Ovary (tissue), 7 donors: ENCODE measurements at regions not wholly inside any gene's neighbourhood (a gene's known extent, or its start where the extent isn't known, plus 50 kb on each side); places are given as distances from the start of the nearest gene placed in this dataset.

ENCODE experiments used
- DNase-seq, 5 donors: peaks; one replicate each; pipeline ENCODE4 v3.0.0-alpha.2; 2019 to 2020
- H3K27ac ChIP-seq, 2 donors: fragments of 200-600 bp; one replicate each; pipeline versions ENCODE4 v1.5.1 to v1.8.0; 2019 to 2022
- H3K27me3 ChIP-seq: fragments of 200-600 bp; one replicate; pipeline ENCODE4 v1.8.0; 2022
- H3K36me3 ChIP-seq: fragments of 200-600 bp; sonication (generic); one replicate; pipeline ENCODE4 v1.5.1; 2019
- H3K4me1 ChIP-seq: one replicate; pipeline ENCODE4 v1.8.1; 2013; ENCODE audit warnings: mild to moderate bottlenecking, moderate library complexity; ENCODE audit not compliant: insufficient read depth
- H3K4me3 ChIP-seq: fragments of 200-600 bp; sonication (generic); one replicate; pipeline ENCODE4 v1.5.1; 2017
- H3K9me3 ChIP-seq, 2 donors: fragments of 200-600 bp in 1 of 2; sonication (generic) in 1 of 2; one replicate each; pipeline versions ENCODE4 v1.5.1 to v1.8.1; 2013 to 2019; ENCODE audit warnings: mild to moderate bottlenecking in 1 of 2, moderate library complexity in 1 of 2
- CTCF ChIP-seq, 3 donors: fragments of 450-650 bp in 2 of 3; fragments of 200-600 bp in 1 of 3; IDR thresholded peaks; one replicate each; pipeline versions ENCODE4 v1.5.1 to v1.8.0; 2016 to 2022; ENCODE audit warnings: antibody characterized with exemption in 3 of 3, mild to moderate bottlenecking in 1 of 3
- EP300 ChIP-seq: sonication (generic); formaldehyde crosslinking; IDR thresholded peaks from one replicate; pipeline ENCODE4 v1.6.1; 2017; ENCODE audit warnings: antibody characterized with exemption
- POLR2A ChIP-seq: fragments of 450-650 bp; IDR thresholded peaks from one replicate; pipeline ENCODE4 v1.6.1; 2017; ENCODE audit warnings: antibody characterized with exemption, mild to moderate bottlenecking, moderate library complexity
- WGBS, 3 donors: extraction: QIAGEN DNeasy Blood & Tissue Kit in 1 of 3; methylation state at CpG; one replicate each; pipeline versions ENCODE4 v1.1.5 to v1.1.7; 2013 to 2017; 5-methylcytosine and 5-hydroxymethylcytosine counted together
- intact Hi-C, 4 donors: fragments of 100-400 bp; cut with DNase I; formaldehyde crosslinking; loops; one replicate each; pipeline versions ENCODE4 v1.11.0 to v1.15.1; 2022 to 2023
- donor health status: DM: no; HTN: no; CAD: no; lungs with moderate emphysema.
- donor health status: DM: no; HTN: no; CAD: no.
- donor health status: Bipolar disorder and iron deficiency.
- donor health status: DM: no; HTN: no; CAD: no.
- donor health status: DM: yes; HTN: yes; CAD: no.

GRCh38 chr14:97426776-97427175 is 629.6 kb downstream of the VRK1 start:
- Histone ChIP-seq H3K36me3 (no peaks in the 10 kb centered on the region), H3K4me3 (no peak overlapping the region), H3K27me3 (no peaks in the 10 kb centered on the region), H3K27ac (no peak overlapping the region), H3K9me3 (no peaks in the 10 kb centered on the region), H3K4me1 (no peaks in the 10 kb centered on the region)
- TF ChIP-seq CTCF (IDR thresholded peaks at IDR 0.05) (no peak), POLR2A (no peak), EP300 (no peak)
- intact Hi-C loops: no loop called here
- 55 to 80% (median 61%) methylated on average over 6 of the region's 6 CpGs for WGBS, 3 donors
- DNase-seq: no peak

DNA sequence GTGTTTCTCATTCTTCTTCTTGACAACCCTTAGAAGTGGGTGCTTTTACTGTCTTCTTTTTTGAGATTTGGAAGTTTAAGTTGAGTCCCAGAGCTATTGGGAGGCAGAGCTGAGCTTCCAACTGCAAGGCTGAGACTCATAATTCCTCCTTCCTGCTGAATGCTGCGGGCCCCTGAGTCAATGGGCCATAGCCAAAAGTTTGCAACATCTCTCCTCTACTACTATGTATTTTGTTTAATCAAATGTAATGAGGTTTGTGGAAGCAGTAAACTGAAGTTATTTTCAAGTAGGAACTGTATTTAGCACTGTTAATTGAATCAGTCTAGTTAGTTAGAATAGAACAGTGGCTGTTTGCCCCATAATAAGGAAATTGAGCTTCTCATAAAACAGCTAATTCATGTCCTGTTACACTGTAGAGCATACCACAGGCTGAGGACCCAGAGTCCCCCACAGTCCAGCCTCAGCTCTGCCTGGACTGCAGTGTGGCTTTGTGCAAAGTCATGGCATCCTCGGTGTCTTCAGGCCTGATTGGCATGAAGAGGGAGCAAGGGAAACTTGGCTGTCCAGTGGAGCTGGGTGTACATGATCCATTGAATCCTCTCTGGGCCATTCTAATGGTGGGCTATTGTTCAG is 631.7 kb downstream of the VRK1 start:
- DNase-seq: no peak
- 63 to 83% (median 76%) methylated on average over 2 of the region's 2 CpGs for WGBS, 3 donors
- Histone ChIP-seq H3K4me3 (no peak overlapping the region), H3K27ac (no peak overlapping the region), H3K36me3 (no peaks in the 10 kb centered on the region), H3K4me1 (no peaks in the 10 kb centered on the region), H3K9me3 (no peaks in the 10 kb centered on the region), H3K27me3 (no peaks in the 10 kb centered on the region)
- intact Hi-C loops: no loop called here
- TF ChIP-seq POLR2A (no peak), EP300 (no peak)

GRCh38 chr14:97432586-97432985 is 635.4 kb downstream of the VRK1 start:
- Histone ChIP-seq H3K36me3 (no peaks in the 10 kb centered on the region), H3K9me3 (no peaks in the 10 kb centered on the region), H3K4me1 (no peaks in the 10 kb centered on the region), H3K4me3 (no peak overlapping the region), H3K27me3 (no peaks in the 10 kb centered on the region), H3K27ac (no peak overlapping the region)
- intact Hi-C loops: no loop called here
- DNase-seq: no peak
- no peak for TF ChIP-seq EP300
- TF ChIP-seq CTCF (IDR thresholded peaks at IDR 0.05): no peak
- TF ChIP-seq POLR2A: no peak
- WGBS, 3 donors: 60 to 70% (median 60%) methylated on average over 6 of the region's 6 CpGs

DNA sequence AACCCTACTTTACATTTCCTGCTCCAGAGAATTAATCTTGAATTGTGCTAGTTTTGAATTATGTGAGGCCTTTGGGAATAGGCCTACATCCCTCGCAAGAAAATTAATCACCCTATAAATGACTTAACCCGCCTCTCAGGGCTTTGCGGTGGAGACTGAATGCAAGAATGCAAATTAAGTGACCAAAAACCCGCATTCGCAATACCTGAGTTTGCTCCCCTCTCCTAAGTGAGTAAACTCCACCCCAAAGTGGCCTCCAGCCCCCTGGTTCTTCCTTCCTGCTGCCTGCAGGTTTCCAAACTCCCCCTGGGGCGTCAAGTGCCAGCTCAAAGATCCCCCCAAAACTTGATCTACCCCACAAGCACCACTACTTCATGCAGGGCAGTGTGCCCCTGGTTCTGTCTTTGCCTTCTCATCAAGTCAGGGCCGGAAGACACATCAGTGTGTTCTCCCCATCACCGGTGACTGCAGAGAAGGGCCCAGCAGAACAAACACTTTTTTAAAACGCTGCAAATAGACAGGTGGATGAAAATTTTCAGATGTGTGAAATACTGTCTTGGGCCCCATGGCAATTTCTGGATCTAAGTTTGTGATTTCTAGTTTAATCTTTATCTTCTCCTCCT is 644.7 kb downstream of the VRK1 start:
- no peaks in the 10 kb centered on the region for H3K4me1 ChIP-seq
- no peak overlapping the region for H3K4me3 ChIP-seq
- H3K36me3 ChIP-seq: no peaks in the 10 kb centered on the region
- no peaks in the 10 kb centered on the region for H3K27me3 ChIP-seq
- 75 to 87% (median 80%) methylated on average over 9 of the region's 9 CpGs for WGBS, 3 donors
- no peak for TF ChIP-seq CTCF (IDR thresholded peaks at IDR 0.05)
- no peak for TF ChIP-seq EP300
- no peak for TF ChIP-seq POLR2A
- H3K9me3 ChIP-seq: no peaks in the 10 kb centered on the region
- no peak overlapping the region for H3K27ac ChIP-seq
- no peak for DNase-seq
- intact Hi-C loops: no loop called here

GRCh38 chr14:97442363-97442762 is 645.2 kb downstream of the VRK1 start:
- no peaks in the 10 kb centered on the region for H3K36me3 ChIP-seq
- no peak for DNase-seq
- H3K9me3 ChIP-seq: no peaks in the 10 kb centered on the region
- WGBS, 3 donors: 95 to 98% (median 97%) methylated on average over 2 of the region's 2 CpGs
- H3K27ac ChIP-seq: no peak overlapping the region
- TF ChIP-seq EP300: no peak
- no peak for TF ChIP-seq POLR2A
- TF ChIP-seq CTCF (IDR thresholded peaks at IDR 0.05): no peak
- H3K4me3 ChIP-seq: no peak overlapping the region
- H3K27me3 ChIP-seq: no peaks in the 10 kb centered on the region
- intact Hi-C loops: no loop called here
- H3K4me1 ChIP-seq: no peaks in the 10 kb centered on the region
